PC-3 (cell line): ENCODE measurements at regions not wholly inside any gene's neighbourhood (a gene's known extent, or its start where the extent isn't known, plus 50 kb on each side); places are given as distances from the start of the nearest gene placed in this dataset.

ENCODE experiments used
- ATAC-seq: fragments of 200-7000 bp; cut with Tn5 transposase; 2 replicates; pipeline ENCODE4 v1.9.1; 2020; ENCODE audit warnings: mild to moderate bottlenecking, moderate library complexity
- BruUV-seq: library from RNA; stranded (reverse); fragments of 400-500 nt; replicated peaks from 2 replicates; lab custom pipeline; 2021; lab: Mats Ljungman, UMichigan
- CTCF ChIA-PET: fragments of 300-600 bp; sonication (Branson Sonifier 250); formaldehyde crosslinking; loops from one replicate; lab custom pipeline; 2022; ENCODE audit warnings: antibody characterized with exemption; lab: Charles Lee
- POLR2A ChIA-PET: fragments of 300-600 bp; sonication (Branson Sonifier 250); formaldehyde crosslinking; loops from one replicate; lab custom pipeline; 2022; ENCODE audit warnings: antibody characterized with exemption; ENCODE audit not compliant: unreplicated experiment; lab: Charles Lee
- DNase-seq: peaks from one replicate; pipeline ENCODE4 v3.0.0-alpha.2; 2015
- H2AFZ ChIP-seq: fragments of 300-600 bp; sonication (generic); 2 replicates; pipeline ENCODE4 v1.6.0; 2016; ENCODE audit warnings: antibody characterized with exemption, low read length
- H3F3A ChIP-seq: fragments of 300-600 bp; sonication (generic); one replicate; pipeline ENCODE4 v1.6.0; 2017; ENCODE audit warnings: antibody characterized with exemption, low read length, control low read depth, mild to moderate bottlenecking; ENCODE audit not compliant: unreplicated experiment
- H3K27ac ChIP-seq: fragments of 300-600 bp; sonication (generic); 2 replicates; pipeline ENCODE4 v1.5.1; 2016; ENCODE audit warnings: mild to moderate bottlenecking, low read length
- H3K27me3 ChIP-seq: fragments of 300-600 bp; sonication (generic); 2 replicates; pipeline ENCODE4 v1.6.1; 2016; ENCODE audit warnings: low read length, mixed read lengths
- H3K36me3 ChIP-seq: fragments of 300-600 bp; sonication (generic); 2 replicates; pipeline ENCODE4 v1.6.1; 2016; ENCODE audit warnings: low read depth, mixed run types, low read length, mixed read lengths
- H3K4me1 ChIP-seq: fragments of 300-600 bp; sonication (generic); 2 replicates; pipeline ENCODE4 v1.5.1; 2016; ENCODE audit warnings: low read length; ENCODE audit not compliant: insufficient read depth
- H3K4me2 ChIP-seq: fragments of 300-600 bp; sonication (generic); 2 replicates; pipeline ENCODE4 v1.6.0; 2016; ENCODE audit warnings: low read length
- H3K4me3 ChIP-seq: fragments of 300-600 bp; sonication (generic); 2 replicates; pipeline ENCODE4 v1.5.1; 2016; ENCODE audit warnings: mild to moderate bottlenecking, low read length, mixed read lengths
- H3K79me2 ChIP-seq: fragments of 300-600 bp; sonication (generic); 2 replicates; pipeline ENCODE4 v1.6.1; 2017; ENCODE audit warnings: low read length, mixed read lengths
- H3K9ac ChIP-seq: fragments of 300-600 bp; sonication (generic); 2 replicates; pipeline ENCODE4 v1.6.0; 2016; ENCODE audit warnings: mild to moderate bottlenecking, low read length
- H3K9me2 ChIP-seq: fragments of 300-600 bp; sonication (generic); replicated peaks from 2 replicates; pipeline ENCODE4 v1.6.1; 2016; ENCODE audit warnings: mixed run types, low read length, mixed read lengths
- H3K9me3 ChIP-seq: fragments of 300-600 bp; sonication (generic); 2 replicates; pipeline ENCODE4 v1.6.1; 2016; ENCODE audit warnings: low read length, mixed read lengths
- H4K20me1 ChIP-seq: fragments of 300-600 bp; sonication (generic); 2 replicates; pipeline ENCODE4 v1.6.1; 2016; ENCODE audit warnings: low read length, mixed read lengths
- EZH2 ChIP-seq: fragments of 300-600 bp; sonication (generic); IDR thresholded peaks from one replicate; pipeline ENCODE4 v1.6.1; 2017; ENCODE audit warnings: antibody characterized with exemption, mild to moderate bottlenecking, low read length; ENCODE audit not compliant: unreplicated experiment
- EZH2phosphoT487 ChIP-seq: fragments of 300-600 bp; sonication (generic); IDR thresholded peaks from 2 replicates; pipeline ENCODE4 v1.6.1; 2018; ENCODE audit warnings: mild to moderate bottlenecking, antibody characterized with exemption, low read length, borderline replicate concordance
- intact Hi-C: fragments of 100-400 bp; cut with micrococcal nuclease; formaldehyde crosslinking; loops from 2 replicates; pipeline ENCODE4 v1.9.0; 2023
- TF ChIP-seq, protein P1 (sequence below): fragments of 300-600 bp; sonication (generic); conservative IDR thresholded peaks from 2 replicates; pipeline ENCODE4 v1.5.1; 2017; ENCODE audit warnings: antibody characterized with exemption, low read depth, mild to moderate bottlenecking, low read length

DNA sequence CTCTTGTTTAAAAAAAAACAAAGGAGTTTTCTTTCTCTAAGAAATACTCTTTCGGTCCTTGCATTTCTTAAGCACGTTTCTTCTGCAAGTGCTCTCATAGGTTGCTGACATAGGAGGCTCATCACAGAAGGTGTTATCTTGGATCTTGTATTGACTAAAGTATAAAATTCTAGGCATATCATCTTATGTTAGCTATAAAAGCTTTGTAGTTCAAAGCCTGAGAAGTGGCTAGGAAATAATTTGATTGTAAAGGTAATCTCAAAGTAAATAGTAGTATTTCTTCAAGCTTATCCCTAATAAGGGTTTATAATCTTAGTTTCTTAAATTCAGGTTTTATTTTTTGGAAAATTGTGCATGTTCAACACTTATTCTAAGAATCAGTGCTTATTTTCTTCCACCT is 778.9 kb downstream of the TMTC2 start:
- Histone ChIP-seq H3F3A (no peaks in the 10 kb centered on the region), H3K36me3 (no peaks in the 10 kb centered on the region), H3K9ac (no peak overlapping the region), H3K27me3 (no peaks in the 10 kb centered on the region), H3K9me3 (no peaks in the 10 kb centered on the region), H3K79me2 (no peaks in the 10 kb centered on the region), H3K27ac (no peak overlapping the region), H4K20me1 (no peaks in the 10 kb centered on the region), H3K4me1 (peaks cover 16% of the 10 kb centered on the region), H3K9me2 (no peaks in the 10 kb centered on the region), H3K4me2 (no peak overlapping the region), H2AFZ (peak overlapping the region; percentile 24; the same call in 1 of the 2 replicates), H3K4me3 (no peak overlapping the region)
- DNase-seq (no peak), ATAC-seq (no peak)
- ChIA-PET POLR2A (no interaction called here), CTCF (no interaction called here)
- intact Hi-C loops: loop anchor here (10.0 kb wide), 1 partner anchor 1039 kb away; no protein-coding TSS in a partner anchor
- TF ChIP-seq, protein P1, sequence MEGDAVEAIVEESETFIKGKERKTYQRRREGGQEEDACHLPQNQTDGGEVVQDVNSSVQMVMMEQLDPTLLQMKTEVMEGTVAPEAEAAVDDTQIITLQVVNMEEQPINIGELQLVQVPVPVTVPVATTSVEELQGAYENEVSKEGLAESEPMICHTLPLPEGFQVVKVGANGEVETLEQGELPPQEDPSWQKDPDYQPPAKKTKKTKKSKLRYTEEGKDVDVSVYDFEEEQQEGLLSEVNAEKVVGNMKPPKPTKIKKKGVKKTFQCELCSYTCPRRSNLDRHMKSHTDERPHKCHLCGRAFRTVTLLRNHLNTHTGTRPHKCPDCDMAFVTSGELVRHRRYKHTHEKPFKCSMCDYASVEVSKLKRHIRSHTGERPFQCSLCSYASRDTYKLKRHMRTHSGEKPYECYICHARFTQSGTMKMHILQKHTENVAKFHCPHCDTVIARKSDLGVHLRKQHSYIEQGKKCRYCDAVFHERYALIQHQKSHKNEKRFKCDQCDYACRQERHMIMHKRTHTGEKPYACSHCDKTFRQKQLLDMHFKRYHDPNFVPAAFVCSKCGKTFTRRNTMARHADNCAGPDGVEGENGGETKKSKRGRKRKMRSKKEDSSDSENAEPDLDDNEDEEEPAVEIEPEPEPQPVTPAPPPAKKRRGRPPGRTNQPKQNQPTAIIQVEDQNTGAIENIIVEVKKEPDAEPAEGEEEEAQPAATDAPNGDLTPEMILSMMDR: no peak
- TF ChIP-seq EZH2phosphoT487 (no peak), EZH2 (no peak)
- no TSS peak for BruUV-seq

DNA sequence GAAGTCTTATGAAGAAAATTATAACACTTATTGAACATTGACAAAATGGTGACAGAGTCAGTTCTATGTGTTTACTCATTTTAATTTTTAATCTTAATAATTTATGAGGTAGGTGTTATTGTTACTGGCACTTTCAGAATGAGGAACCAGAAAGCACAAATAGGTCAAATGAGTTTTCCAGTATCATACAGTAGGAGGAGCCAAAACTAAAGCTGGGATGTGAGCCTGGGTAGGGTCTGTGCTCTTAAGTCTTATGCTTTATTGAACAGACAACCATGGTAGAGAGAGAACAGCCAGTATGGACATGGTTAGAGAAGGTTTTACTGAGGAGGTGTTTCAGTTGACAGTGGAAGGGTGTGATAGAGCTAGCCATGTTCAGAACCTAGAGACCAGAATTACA is 775.7 kb downstream of the TMTC2 start:
- no peaks in the 10 kb centered on the region for H3K4me1 ChIP-seq
- no peak overlapping the region for H3K4me2 ChIP-seq
- H2AFZ ChIP-seq: no peak overlapping the region
- ChIA-PET CTCF (no interaction called here), POLR2A (no interaction called here)
- H3F3A ChIP-seq: no peaks in the 10 kb centered on the region
- ATAC-seq (no peak), DNase-seq (peak; percentile 31)
- H3K9ac ChIP-seq: no peak overlapping the region
- H3K4me3 ChIP-seq: no peak overlapping the region
- no peaks in the 10 kb centered on the region for H3K9me3 ChIP-seq
- no peak overlapping the region for H3K27ac ChIP-seq
- intact Hi-C loops: loop anchor here (10.0 kb wide), 1 partner anchor 1042 kb away; no protein-coding TSS in a partner anchor
- no peaks in the 10 kb centered on the region for H4K20me1 ChIP-seq
- H3K79me2 ChIP-seq: no peaks in the 10 kb centered on the region
- no peaks in the 10 kb centered on the region for H3K9me2 ChIP-seq
- no peak for TF ChIP-seq EZH2phosphoT487
- TF ChIP-seq, protein P1: peak; percentile 46; the same call in 1 of the 2 replicates
- BruUV-seq: no TSS peak
- H3K27me3 ChIP-seq: no peaks in the 10 kb centered on the region
- H3K36me3 ChIP-seq: no peaks in the 10 kb centered on the region

DNA sequence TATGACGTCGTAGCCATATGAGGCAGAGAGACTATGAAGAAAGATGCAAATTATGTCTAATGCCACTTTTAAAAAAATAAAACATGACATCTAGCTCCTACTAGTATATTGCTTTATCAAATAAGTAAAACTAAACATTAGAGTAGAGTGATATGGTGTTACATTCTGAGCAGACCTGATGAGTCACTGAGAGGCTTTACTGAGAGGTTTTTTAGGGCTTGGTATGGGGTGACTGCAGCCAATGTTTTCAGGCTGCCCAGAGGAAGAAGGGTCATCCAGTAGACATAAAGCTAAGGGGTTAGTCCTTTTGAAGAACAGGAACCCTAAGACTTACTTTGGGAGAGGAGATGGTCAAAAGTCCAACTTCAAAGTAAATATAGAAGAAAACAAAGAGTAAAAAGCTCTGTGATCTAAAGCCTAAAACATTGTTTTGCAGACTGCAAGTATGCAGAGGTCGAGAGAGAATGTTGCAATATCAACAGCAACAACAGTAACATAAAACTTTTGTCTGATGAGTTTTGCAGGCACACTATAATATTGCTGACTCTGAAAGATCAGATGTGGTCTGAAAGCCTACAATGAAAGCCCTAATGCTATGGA is 774.7 kb downstream of the TMTC2 start:
- H3K36me3 ChIP-seq: no peaks in the 10 kb centered on the region
- H3K9ac ChIP-seq: no peak overlapping the region
- H3K9me2 ChIP-seq: no peaks in the 10 kb centered on the region
- H3K9me3 ChIP-seq: no peaks in the 10 kb centered on the region
- H3K79me2 ChIP-seq: no peaks in the 10 kb centered on the region
- no peak overlapping the region for H2AFZ ChIP-seq
- intact Hi-C loops: loop anchor here (10.0 kb wide), 1 partner anchor 1043 kb away; no protein-coding TSS in a partner anchor
- ATAC-seq: peak; percentile 43; the same call in 1 of the 2 replicates
- no peaks in the 10 kb centered on the region for H3K4me1 ChIP-seq
- ChIA-PET CTCF (no interaction called here), POLR2A (no interaction called here)
- DNase-seq: peak; percentile 11
- H4K20me1 ChIP-seq: no peaks in the 10 kb centered on the region
- BruUV-seq: no TSS peak
- no peak overlapping the region for H3K27ac ChIP-seq
- H3K4me2 ChIP-seq: no peak overlapping the region
- TF ChIP-seq, protein P1: no peak
- TF ChIP-seq EZH2 (no peak), EZH2phosphoT487 (no peak)
- H3K27me3 ChIP-seq: no peaks in the 10 kb centered on the region
- no peaks in the 10 kb centered on the region for H3F3A ChIP-seq
- no peak overlapping the region for H3K4me3 ChIP-seq
